Left cardiac atrium (tissue), 4 donors: ENCODE measurements at regions not wholly inside any gene's neighbourhood (a gene's known extent, or its start where the extent isn't known, plus 50 kb on each side); places are given as distances from the start of the nearest gene placed in this dataset.
"Not testable (repeated sequence)": the region's sequence is repeated elsewhere in the genome, so short reads cannot be mapped to it uniquely, and the experiment has no call there.

ENCODE experiments used
- ATAC-seq, 2 donors: fragments of 200-7000 bp; cut with Tn5 transposase; one replicate each; pipeline ENCODE4 v1.9.1; 2020; ENCODE audit warnings: mild to moderate bottlenecking in 2 of 2, moderate library complexity in 2 of 2
- DNase-seq: peaks from one replicate; pipeline ENCODE4 v3.0.0-alpha.2; 2020
- intact Hi-C, 2 donors: fragments of 100-400 bp; cut with DNase I; formaldehyde crosslinking; loops; one replicate each; pipeline versions ENCODE4 v1.14.1 to v1.15.1; 2022 to 2023
- donor health status: DM: no; HTN: yes; CAD: no.
- donor health status: DM: no; HTN: yes; CAD: no; lungs with severe emphysema.
- donor health status: DM: yes; HTN: yes; CAD: no.
- donor health status: Dilated cardiomyopathy.

GRCh38 chrX:121579016-121579760 lies 531.8 kb downstream of the GLUD2 start:
- intact Hi-C loops, result no loop called here
- DNase-seq (no peak), ATAC-seq (no peak)

GRCh38 chrX:121581885-121582284 lies 534.5 kb downstream of the GLUD2 start:
- intact Hi-C loops, result no loop called here
- ATAC-seq, result no peak
- no peak for DNase-seq

- ATAC-seq (no peak), DNase-seq (no peak)
- intact Hi-C loops, result no loop called here
Measured at GRCh38 chrX:121585626-121586025, 538.2 kb downstream of the GLUD2 start.

- ATAC-seq, result no peak
- intact Hi-C loops, result no loop called here
- no peak for DNase-seq
Measured at GRCh38 chrX:121592884-121593283, 545.5 kb downstream of the GLUD2 start.

- no peak for ATAC-seq
- intact Hi-C loops, result no loop called here
- DNase-seq, result no peak
Measured at GRCh38 chrX:121598356-121598755, 550.9 kb downstream of the GLUD2 start.

GRCh38 chrX:121635141-121635540 lies 587.7 kb downstream of the GLUD2 start:
- intact Hi-C loops, result no loop called here
- no peak for ATAC-seq
- no peak for DNase-seq

- no peak for ATAC-seq
- DNase-seq, result no peak
- intact Hi-C loops, result no loop called here
Measured at GRCh38 chrX:121639781-121640180, 592.4 kb downstream of the GLUD2 start.

- DNase-seq (no peak), ATAC-seq (no peak)
- intact Hi-C loops, result no loop called here
Measured at GRCh38 chrX:121641560-121641959, 594.1 kb downstream of the GLUD2 start.

GRCh38 chrX:121642415-121642814 lies 595.0 kb downstream of the GLUD2 start:
- DNase-seq (no peak), ATAC-seq (peak in 1 of 2 donors; percentile 41)
- intact Hi-C loops, result no loop called here

- ATAC-seq (no peak), DNase-seq (no peak)
- intact Hi-C loops, result no loop called here
Measured at GRCh38 chrX:121649417-121649816, 602.0 kb downstream of the GLUD2 start.

GRCh38 chrX:121655276-121655675 lies 607.9 kb downstream of the GLUD2 start:
- intact Hi-C loops, result no loop called here
- no peak for ATAC-seq
- no peak for DNase-seq

GRCh38 chrX:121666171-121666570 lies 618.8 kb downstream of the GLUD2 start:
- DNase-seq, result no peak
- no peak for ATAC-seq
- intact Hi-C loops, result no loop called here

GRCh38 chrX:121671649-121672048 lies 624.2 kb downstream of the GLUD2 start:
- intact Hi-C loops, result no loop called here
- no peak for ATAC-seq
- DNase-seq, result no peak

GRCh38 chrX:121709236-121709635 lies 661.8 kb downstream of the GLUD2 start:
- ATAC-seq, intact Hi-C loops: not testable (repeated sequence)

GRCh38 chrX:121733514-121733913 lies 686.1 kb downstream of the GLUD2 start:
- no peak for ATAC-seq
- DNase-seq, result no peak
- intact Hi-C loops, result no loop called here

More at GRCh38 chrX:121709236-121709635, 661.8 kb downstream of the GLUD2 start:
- not testable (repeated sequence) for DNase-seq

- intact Hi-C loops, result no loop called here
- DNase-seq (no peak), ATAC-seq (no peak)
Measured at GRCh38 chrX:121746105-121746504, 698.7 kb downstream of the GLUD2 start.

- DNase-seq, ATAC-seq, intact Hi-C loops: not testable (repeated sequence)
Measured at GRCh38 chrX:121753602-121754001, 706.2 kb downstream of the GLUD2 start.

GRCh38 chrX:121754301-121754700 lies 706.9 kb downstream of the GLUD2 start:
- DNase-seq (no peak), ATAC-seq (no peak)
- intact Hi-C loops, result no loop called here

GRCh38 chrX:121755541-121755940 lies 708.1 kb downstream of the GLUD2 start:
- no peak for DNase-seq
- intact Hi-C loops, result no loop called here
- ATAC-seq, result no peak

GRCh38 chrX:121761845-121762244 lies 714.4 kb downstream of the GLUD2 start:
- intact Hi-C loops, result no loop called here
- ATAC-seq (no peak), DNase-seq (no peak)

GRCh38 chrX:121763671-121764070 lies 716.3 kb downstream of the GLUD2 start:
- intact Hi-C loops, result no loop called here
- no peak for DNase-seq
- no peak for ATAC-seq
